GM12864 (cell line): ENCODE measurements at regions not wholly inside any gene's neighbourhood (a gene's known extent, or its start where the extent isn't known, plus 50 kb on each side); places are given as distances from the start of the nearest gene placed in this dataset.

Source experiments
- DNase-seq: peaks from one replicate; pipeline ENCODE4 v3.0.0-alpha.2; 2011; ENCODE audit warnings: low read depth
- H3K4me3 ChIP-seq: 2 replicates; pipeline ENCODE4 v1.5.1; 2011; ENCODE audit warnings: mild to moderate bottlenecking, low read depth, low read length, control low read depth
- TF ChIP-seq, protein P1 (sequence below): IDR thresholded peaks from 2 replicates; pipeline ENCODE4 v1.5.1; 2011; ENCODE audit warnings: low read depth, mild to moderate bottlenecking, moderate library complexity, low read length, control low read depth, inconsistent platforms; ENCODE audit errors: missing control alignments

DNA sequence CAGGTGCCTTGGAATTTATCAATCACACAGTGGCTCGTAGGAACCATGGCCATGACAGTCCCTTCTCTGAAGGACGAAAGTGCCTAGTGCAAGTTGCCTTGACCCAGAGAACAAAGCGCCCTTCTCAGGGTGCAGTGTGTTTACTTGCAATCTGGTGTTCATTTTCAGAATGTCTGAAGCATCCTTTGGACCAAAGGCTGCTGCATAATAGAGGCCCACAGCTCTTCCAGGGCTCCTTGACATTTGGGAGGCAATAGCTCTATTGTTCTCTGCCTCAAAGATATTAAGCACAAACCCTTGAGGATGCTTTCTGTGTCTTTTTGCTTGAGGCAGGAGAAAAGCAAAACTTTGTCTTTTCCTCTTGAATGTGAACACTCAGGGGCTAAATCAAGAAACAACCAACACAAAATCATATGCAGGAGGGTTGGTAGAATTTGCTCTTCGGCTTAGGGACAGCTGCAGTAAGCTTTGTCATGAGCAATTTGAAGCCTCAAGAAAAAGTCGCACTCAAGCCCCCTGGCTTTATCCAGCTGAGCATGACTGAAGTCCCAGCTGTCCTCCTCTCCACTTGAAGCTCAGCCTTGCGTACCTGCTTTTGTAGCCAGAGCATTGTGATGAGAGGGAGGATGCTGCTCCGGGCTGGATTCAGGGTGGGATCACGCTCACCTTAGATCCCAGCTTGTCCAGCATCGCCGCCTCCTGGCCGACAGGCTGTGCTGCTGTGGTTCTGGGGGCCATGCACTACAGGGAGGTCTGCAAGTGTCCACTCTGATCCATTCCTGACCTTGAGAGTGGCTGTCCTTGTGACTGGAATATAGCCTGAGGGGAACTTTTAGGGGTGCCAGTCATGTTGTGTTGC lies 495.4 kb downstream of the CDH26 start:
- no peak overlapping the region for H3K4me3 ChIP-seq
- no peak for DNase-seq
- TF ChIP-seq, protein P1, sequence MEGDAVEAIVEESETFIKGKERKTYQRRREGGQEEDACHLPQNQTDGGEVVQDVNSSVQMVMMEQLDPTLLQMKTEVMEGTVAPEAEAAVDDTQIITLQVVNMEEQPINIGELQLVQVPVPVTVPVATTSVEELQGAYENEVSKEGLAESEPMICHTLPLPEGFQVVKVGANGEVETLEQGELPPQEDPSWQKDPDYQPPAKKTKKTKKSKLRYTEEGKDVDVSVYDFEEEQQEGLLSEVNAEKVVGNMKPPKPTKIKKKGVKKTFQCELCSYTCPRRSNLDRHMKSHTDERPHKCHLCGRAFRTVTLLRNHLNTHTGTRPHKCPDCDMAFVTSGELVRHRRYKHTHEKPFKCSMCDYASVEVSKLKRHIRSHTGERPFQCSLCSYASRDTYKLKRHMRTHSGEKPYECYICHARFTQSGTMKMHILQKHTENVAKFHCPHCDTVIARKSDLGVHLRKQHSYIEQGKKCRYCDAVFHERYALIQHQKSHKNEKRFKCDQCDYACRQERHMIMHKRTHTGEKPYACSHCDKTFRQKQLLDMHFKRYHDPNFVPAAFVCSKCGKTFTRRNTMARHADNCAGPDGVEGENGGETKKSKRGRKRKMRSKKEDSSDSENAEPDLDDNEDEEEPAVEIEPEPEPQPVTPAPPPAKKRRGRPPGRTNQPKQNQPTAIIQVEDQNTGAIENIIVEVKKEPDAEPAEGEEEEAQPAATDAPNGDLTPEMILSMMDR: no peak

DNA sequence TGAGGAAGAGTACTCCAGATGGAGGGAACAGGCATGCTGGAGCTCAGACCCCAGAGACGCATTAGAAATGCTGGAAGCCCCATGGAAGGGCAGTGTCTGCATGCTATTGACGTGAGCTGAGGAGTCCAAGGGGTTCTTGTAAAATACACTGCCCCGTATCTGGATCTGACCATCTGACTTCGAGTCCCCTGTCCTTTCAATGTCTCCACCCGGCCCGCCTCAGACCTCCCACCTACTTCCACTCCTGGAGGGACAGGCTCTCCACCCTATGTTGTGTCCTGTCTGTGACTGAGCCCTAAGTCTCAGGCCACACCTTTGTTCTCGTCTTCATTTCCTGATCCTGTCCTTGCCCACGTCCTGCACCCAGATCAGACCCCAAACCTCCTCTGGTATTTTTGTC lies 496.3 kb downstream of the CDH26 start:
- TF ChIP-seq, protein P1: no peak

DNA sequence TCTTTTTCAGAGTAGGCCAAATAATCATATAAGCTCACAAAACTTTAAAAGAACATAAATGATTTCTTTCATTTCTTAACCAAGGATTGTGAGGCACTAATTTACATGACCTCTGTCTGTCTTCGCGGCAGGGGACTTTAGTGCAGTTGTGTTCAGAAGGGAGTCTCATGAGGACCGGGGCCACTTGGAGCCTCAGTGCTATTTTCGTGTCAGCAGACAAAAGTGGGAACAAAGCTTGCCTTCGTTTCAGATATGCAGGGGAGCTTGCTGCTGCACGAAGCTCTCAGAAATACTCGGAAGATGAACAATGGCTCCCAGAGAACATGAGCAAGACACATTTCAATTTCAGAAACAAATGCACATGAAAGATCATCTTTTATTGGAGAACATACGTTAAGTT lies 497.0 kb downstream of the CDH26 start:
- no peak for DNase-seq
- H3K4me3 ChIP-seq: no peak overlapping the region
- TF ChIP-seq, protein P1: no peak

More for the DNA sequence above, 496.3 kb downstream of the CDH26 start:
- no peak overlapping the region for H3K4me3 ChIP-seq
- DNase-seq: no peak

DNA sequence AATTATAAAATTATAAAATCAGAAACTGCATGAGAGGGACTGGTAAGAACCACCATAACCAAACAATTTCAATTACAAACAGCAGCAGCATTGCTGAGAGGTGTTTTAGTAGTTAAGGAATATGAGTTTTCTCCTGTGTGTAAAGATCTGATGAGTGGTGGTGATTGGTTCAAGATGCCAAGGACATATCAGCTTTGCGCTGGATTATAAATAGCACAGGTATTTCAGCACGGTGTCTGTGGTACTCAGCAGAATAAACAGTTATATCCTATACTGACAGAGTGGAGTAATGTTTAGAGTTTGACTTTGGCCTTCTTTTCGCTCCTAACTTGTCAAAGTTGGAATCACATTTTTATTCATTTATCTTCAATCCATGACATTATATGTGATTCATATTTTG lies 501.0 kb downstream of the CDH26 start:
- TF ChIP-seq, protein P1: no peak
- DNase-seq: no peak
- no peak overlapping the region for H3K4me3 ChIP-seq

DNA sequence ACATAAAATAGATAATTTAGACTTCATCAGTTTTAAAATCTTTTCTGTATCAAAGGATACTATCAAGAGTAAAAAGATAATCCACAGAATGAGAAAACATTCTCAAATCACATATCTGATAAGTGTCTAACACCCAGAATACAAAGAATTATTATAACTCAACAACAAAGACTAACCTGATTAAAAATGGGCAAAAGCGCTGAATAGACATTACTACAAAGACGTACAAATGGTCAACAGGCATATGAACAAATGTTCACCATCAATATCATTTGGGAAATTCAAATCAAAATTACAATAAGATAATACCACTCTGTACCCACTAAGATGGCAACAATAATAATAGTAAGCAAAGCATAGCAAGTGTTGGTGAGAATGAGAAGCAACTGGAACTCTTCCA lies 503.8 kb downstream of the CDH26 start:
- H3K4me3 ChIP-seq: no peak overlapping the region
- DNase-seq: no peak
- TF ChIP-seq, protein P1: no peak

DNA sequence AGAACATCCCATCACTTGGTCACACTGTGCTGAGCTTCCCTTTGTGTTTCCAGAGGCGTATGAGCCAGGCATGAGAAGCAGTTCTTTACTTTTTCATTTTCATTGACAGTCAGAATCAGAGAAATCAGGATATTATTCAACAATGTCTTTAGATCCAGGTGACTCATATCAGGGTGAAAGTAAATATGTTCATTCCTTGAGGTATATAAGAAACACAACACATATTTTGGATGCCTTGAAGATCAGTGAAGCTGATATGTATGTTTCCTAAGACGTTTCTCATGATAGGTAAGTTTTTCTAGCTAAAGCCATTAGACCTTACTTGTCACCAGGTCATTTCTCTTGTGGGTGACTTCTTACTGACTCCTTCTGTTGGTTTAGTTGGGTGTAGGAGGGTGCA lies 505.6 kb downstream of the CDH26 start:
- TF ChIP-seq, protein P1: no peak

DNA sequence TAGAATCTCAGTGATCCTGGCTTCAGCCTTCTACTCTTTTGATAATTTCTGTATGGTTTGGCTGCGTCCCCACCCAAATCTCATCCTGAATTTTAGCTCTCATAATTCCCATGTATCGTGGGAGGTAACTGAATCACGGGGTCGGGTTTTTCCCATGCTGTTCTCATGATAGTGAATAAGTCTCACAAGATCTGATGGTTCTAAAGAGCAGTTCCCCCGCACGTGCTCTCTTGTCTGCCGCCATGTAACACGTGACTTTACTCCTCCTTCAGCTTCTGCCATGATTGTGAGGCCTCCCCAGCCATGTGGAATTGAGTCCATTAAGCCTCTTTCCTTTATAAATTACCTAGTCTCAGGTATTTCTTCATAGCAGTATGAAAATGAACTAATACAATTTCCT lies 507.2 kb downstream of the CDH26 start:
- TF ChIP-seq, protein P1: no peak
- DNase-seq: no peak
- no peak overlapping the region for H3K4me3 ChIP-seq

More for the DNA sequence above, 505.6 kb downstream of the CDH26 start:
- H3K4me3 ChIP-seq: no peak overlapping the region
- DNase-seq: no peak
